ENCODE measurements at regions not wholly inside any gene's neighbourhood (a gene's known extent, or its start where the extent isn't known, plus 50 kb on each side); places are given as distances from the start of the nearest gene placed in this dataset.

DNA sequence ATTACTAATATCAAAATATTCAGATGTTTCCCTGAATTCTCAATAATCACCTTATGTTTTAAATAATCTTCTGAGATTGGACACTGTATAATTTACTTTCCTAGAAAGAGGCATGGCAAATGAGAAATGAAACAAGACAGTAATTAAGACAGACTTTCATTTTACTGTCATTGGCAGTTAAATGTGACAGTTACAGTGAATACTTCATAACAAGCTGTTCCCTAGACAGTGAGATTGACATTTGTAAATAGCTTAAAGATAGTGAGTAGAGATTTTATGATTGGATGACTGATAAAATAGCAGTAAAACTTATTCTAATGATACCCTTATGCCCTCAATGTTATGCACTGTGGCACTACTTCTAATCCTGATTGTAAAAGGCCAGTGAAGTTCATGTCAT lies 524.9 kb upstream of the TMEFF2 start (continued):
- TF ChIP-seq, protein P1, sequence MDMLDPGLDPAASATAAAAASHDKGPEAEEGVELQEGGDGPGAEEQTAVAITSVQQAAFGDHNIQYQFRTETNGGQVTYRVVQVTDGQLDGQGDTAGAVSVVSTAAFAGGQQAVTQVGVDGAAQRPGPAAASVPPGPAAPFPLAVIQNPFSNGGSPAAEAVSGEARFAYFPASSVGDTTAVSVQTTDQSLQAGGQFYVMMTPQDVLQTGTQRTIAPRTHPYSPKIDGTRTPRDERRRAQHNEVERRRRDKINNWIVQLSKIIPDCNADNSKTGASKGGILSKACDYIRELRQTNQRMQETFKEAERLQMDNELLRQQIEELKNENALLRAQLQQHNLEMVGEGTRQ (IDR thresholded peaks at IDR 0.05; ENCODE audit: borderline replicate concordance, low read depth, low read length) = no peak
- TF ChIP-seq, protein P2, sequence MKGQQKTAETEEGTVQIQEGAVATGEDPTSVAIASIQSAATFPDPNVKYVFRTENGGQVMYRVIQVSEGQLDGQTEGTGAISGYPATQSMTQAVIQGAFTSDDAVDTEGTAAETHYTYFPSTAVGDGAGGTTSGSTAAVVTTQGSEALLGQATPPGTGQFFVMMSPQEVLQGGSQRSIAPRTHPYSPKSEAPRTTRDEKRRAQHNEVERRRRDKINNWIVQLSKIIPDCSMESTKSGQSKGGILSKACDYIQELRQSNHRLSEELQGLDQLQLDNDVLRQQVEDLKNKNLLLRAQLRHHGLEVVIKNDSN (IDR thresholded peaks at IDR 0.05; ENCODE audit: borderline replicate concordance, low read depth) = no peak
- TF ChIP-seq, protein P3, sequence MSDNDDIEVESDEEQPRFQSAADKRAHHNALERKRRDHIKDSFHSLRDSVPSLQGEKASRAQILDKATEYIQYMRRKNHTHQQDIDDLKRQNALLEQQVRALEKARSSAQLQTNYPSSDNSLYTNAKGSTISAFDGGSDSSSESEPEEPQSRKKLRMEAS (IDR thresholded peaks at IDR 0.05; ENCODE audit: low read depth) = no peak
- TF ChIP-seq CHD2 (IDR thresholded peaks at IDR 0.05; ENCODE audit: low read length, partially characterized antibody) (no peak), SIN3A (IDR thresholded peaks at IDR 0.05; ENCODE audit: borderline replicate concordance, low read depth, low read length) (no peak)

DNA sequence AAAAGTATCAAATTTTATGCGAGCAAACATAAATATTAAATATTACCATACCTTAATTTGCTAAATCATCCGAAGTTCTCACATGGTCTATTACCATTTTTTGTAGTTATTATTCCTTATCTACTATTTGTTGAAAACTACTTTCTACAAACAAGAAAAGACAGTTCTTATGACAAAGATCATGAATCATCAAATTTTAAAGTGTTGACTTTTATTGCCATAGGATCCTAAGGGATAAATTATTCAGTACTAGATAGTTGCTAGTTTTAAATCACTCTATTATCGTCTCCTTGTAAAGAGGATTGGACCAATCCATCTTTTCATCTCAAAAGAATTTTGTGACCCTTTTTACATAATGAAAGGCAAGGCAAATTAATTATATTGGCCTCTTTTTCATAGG lies 523.6 kb upstream of the TMEFF2 start:
- 69% methylated on average over 3 of the region's 3 CpGs for WGBS (ENCODE audit: low lambda C conversion rate)
- H3K27me3 ChIP-seq (ENCODE audit: insufficient read depth) = no peaks in the 10 kb centered on the region
- H3K79me2 ChIP-seq (ENCODE audit: insufficient read depth) = no peaks in the 10 kb centered on the region
- DNase-seq = no peak
- H3K9ac ChIP-seq = no peak overlapping the region
- no peak overlapping the region for H2AFZ ChIP-seq (ENCODE audit: low read depth)
- no peaks in the 10 kb centered on the region for H3K36me3 ChIP-seq (replicated peaks in 1 of 2; ENCODE audit: control insufficient read depth in 1 of 2, insufficient read depth in 2 of 2, low read length in 1 of 2)
- H3K4me3 ChIP-seq (ENCODE audit: low read depth in 2 of 2, low read length in 1 of 2) = no peak overlapping the region
- H3K4me1 ChIP-seq (ENCODE audit: control insufficient read depth in 1 of 2, insufficient read depth in 2 of 2, low read depth in 1 of 2, low read length in 1 of 2) = no peaks in the 10 kb centered on the region
- H4K20me1 ChIP-seq (ENCODE audit: insufficient read depth) = no peaks in the 10 kb centered on the region
- CTCF ChIA-PET = no interaction called here
- POLR2A ChIA-PET = no interaction called here
- H3F3A ChIP-seq (replicated peaks; ENCODE audit: insufficient read depth) = no peaks in the 10 kb centered on the region
- TF ChIP-seq MXI1 (IDR thresholded peaks at IDR 0.05; ENCODE audit: low read depth, low read length) (no peak), RCOR1 (IDR thresholded peaks at IDR 0.05; ENCODE audit: low read length) (no peak), CHD2 (IDR thresholded peaks at IDR 0.05; ENCODE audit: low read length, partially characterized antibody) (no peak), FOXM1 (IDR thresholded peaks at IDR 0.05; ENCODE audit: low read depth) (no peak), FOXJ3 (CRISPR knock-in tag; IDR thresholded peaks at IDR 0.05) (no peak), RAD21 (IDR thresholded peaks at IDR 0.05; ENCODE audit: low read length) (no peak), GATA2 (CRISPR knock-in tag; IDR thresholded peaks at IDR 0.05) (no peak), RFX5 (IDR thresholded peaks at IDR 0.05; ENCODE audit: low read length) (no peak), ELF1 (IDR thresholded peaks at IDR 0.05) (no peak), GABPA (IDR thresholded peaks at IDR 0.05; ENCODE audit: low read depth) (no peak), EP300 (IDR thresholded peaks at IDR 0.05; ENCODE audit: borderline replicate concordance in 1 of 2, low read depth in 1 of 2, low read length in 1 of 2) (no peak), MEF2A (IDR thresholded peaks at IDR 0.05; ENCODE audit: borderline replicate concordance, low read depth) (no peak), TAF1 (IDR thresholded peaks at IDR 0.05; ENCODE audit: borderline replicate concordance, low read depth, low read length) (no peak), SIN3A (IDR thresholded peaks at IDR 0.05; ENCODE audit: borderline replicate concordance, low read depth, low read length) (no peak)
- TF ChIP-seq, protein P4, sequence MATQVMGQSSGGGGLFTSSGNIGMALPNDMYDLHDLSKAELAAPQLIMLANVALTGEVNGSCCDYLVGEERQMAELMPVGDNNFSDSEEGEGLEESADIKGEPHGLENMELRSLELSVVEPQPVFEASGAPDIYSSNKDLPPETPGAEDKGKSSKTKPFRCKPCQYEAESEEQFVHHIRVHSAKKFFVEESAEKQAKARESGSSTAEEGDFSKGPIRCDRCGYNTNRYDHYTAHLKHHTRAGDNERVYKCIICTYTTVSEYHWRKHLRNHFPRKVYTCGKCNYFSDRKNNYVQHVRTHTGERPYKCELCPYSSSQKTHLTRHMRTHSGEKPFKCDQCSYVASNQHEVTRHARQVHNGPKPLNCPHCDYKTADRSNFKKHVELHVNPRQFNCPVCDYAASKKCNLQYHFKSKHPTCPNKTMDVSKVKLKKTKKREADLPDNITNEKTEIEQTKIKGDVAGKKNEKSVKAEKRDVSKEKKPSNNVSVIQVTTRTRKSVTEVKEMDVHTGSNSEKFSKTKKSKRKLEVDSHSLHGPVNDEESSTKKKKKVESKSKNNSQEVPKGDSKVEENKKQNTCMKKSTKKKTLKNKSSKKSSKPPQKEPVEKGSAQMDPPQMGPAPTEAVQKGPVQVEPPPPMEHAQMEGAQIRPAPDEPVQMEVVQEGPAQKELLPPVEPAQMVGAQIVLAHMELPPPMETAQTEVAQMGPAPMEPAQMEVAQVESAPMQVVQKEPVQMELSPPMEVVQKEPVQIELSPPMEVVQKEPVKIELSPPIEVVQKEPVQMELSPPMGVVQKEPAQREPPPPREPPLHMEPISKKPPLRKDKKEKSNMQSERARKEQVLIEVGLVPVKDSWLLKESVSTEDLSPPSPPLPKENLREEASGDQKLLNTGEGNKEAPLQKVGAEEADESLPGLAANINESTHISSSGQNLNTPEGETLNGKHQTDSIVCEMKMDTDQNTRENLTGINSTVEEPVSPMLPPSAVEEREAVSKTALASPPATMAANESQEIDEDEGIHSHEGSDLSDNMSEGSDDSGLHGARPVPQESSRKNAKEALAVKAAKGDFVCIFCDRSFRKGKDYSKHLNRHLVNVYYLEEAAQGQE (IDR thresholded peaks at IDR 0.05; ENCODE audit: low read depth, low read length) = no peak
- TF ChIP-seq, protein P5, sequence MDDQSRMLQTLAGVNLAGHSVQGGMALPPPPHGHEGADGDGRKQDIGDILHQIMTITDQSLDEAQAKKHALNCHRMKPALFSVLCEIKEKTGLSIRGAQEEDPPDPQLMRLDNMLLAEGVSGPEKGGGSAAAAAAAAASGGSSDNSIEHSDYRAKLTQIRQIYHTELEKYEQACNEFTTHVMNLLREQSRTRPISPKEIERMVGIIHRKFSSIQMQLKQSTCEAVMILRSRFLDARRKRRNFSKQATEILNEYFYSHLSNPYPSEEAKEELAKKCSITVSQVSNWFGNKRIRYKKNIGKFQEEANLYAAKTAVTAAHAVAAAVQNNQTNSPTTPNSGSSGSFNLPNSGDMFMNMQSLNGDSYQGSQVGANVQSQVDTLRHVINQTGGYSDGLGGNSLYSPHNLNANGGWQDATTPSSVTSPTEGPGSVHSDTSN (IDR thresholded peaks at IDR 0.05) = no peak
- TF ChIP-seq, protein P2 (IDR thresholded peaks at IDR 0.05; ENCODE audit: borderline replicate concordance, low read depth) = no peak
- TF ChIP-seq, protein P6, sequence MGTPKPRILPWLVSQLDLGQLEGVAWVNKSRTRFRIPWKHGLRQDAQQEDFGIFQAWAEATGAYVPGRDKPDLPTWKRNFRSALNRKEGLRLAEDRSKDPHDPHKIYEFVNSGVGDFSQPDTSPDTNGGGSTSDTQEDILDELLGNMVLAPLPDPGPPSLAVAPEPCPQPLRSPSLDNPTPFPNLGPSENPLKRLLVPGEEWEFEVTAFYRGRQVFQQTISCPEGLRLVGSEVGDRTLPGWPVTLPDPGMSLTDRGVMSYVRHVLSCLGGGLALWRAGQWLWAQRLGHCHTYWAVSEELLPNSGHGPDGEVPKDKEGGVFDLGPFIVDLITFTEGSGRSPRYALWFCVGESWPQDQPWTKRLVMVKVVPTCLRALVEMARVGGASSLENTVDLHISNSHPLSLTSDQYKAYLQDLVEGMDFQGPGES (IDR thresholded peaks at IDR 0.05; ENCODE audit: low read depth, low read length) = no peak
- no peaks in the 10 kb centered on the region for H3K9me3 ChIP-seq
- no peak overlapping the region for H3K4me2 ChIP-seq
- no peak overlapping the region for H3K27ac ChIP-seq (ENCODE audit: low read depth in 2 of 2, low read length in 1 of 2)
- H3K9me2 ChIP-seq = no peaks in the 10 kb centered on the region
